ENCODE measurements at regions not wholly inside any gene's neighbourhood (a gene's known extent, or its start where the extent isn't known, plus 50 kb on each side); places are given as distances from the start of the nearest gene placed in this dataset.

DNA sequence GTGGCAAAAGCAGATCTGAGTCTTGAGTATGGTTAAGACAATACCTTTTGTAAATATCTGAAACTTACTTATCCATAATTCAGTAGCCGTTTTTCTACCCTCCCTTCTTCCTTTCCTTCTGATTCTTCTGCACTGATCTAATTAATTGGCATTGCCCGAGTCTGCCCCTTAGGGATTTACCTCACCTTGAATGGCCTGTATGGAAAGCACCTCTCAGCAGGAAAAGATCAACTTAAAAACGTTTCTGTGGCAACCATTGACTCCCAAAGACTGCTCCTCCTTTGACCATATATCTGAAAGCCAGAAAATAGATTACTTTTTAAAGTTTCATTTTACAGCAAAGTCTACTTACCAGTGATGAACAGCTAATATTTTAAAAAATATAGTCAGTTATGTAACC, 496.5 kb upstream of the LCORL start:
- TF ChIP-seq, protein P1, sequence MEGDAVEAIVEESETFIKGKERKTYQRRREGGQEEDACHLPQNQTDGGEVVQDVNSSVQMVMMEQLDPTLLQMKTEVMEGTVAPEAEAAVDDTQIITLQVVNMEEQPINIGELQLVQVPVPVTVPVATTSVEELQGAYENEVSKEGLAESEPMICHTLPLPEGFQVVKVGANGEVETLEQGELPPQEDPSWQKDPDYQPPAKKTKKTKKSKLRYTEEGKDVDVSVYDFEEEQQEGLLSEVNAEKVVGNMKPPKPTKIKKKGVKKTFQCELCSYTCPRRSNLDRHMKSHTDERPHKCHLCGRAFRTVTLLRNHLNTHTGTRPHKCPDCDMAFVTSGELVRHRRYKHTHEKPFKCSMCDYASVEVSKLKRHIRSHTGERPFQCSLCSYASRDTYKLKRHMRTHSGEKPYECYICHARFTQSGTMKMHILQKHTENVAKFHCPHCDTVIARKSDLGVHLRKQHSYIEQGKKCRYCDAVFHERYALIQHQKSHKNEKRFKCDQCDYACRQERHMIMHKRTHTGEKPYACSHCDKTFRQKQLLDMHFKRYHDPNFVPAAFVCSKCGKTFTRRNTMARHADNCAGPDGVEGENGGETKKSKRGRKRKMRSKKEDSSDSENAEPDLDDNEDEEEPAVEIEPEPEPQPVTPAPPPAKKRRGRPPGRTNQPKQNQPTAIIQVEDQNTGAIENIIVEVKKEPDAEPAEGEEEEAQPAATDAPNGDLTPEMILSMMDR (IDR thresholded peaks at IDR 0.05; ENCODE audit: low read depth, low read length, poor library complexity, severe bottlenecking) = no peak
- TF ChIP-seq EZH2phosphoT487 (IDR thresholded peaks at IDR 0.05; ENCODE audit: borderline replicate concordance, low read length) = no peak

Measured in DOHH2 (cell line).